ENCODE measurements at regions not wholly inside any gene's neighbourhood (a gene's known extent, or its start where the extent isn't known, plus 50 kb on each side); places are given as distances from the start of the nearest gene placed in this dataset.

DNA sequence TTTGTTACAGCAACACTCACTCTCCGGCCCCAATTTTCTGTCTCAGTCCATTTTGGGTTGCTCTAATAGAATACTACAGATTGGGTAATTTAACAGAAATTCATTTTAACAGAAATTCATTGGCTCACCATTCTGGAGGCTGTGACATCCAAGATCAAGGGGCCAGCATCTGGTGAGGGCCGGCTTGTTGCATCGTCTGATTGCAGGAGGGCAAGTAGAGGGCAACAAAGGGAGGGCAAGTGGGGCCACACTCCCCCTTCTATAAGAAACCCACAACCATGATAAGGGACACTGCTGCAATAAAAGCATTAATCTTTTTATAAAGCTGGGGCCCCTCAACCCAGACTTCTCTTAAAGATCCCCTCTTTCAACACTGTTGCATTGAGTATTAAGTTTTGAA, 260.1 kb upstream of the TMPRSS15 start:
- TF ChIP-seq, protein P1, sequence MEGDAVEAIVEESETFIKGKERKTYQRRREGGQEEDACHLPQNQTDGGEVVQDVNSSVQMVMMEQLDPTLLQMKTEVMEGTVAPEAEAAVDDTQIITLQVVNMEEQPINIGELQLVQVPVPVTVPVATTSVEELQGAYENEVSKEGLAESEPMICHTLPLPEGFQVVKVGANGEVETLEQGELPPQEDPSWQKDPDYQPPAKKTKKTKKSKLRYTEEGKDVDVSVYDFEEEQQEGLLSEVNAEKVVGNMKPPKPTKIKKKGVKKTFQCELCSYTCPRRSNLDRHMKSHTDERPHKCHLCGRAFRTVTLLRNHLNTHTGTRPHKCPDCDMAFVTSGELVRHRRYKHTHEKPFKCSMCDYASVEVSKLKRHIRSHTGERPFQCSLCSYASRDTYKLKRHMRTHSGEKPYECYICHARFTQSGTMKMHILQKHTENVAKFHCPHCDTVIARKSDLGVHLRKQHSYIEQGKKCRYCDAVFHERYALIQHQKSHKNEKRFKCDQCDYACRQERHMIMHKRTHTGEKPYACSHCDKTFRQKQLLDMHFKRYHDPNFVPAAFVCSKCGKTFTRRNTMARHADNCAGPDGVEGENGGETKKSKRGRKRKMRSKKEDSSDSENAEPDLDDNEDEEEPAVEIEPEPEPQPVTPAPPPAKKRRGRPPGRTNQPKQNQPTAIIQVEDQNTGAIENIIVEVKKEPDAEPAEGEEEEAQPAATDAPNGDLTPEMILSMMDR (IDR thresholded peaks at IDR 0.05; ENCODE audit: insufficient read depth, low read depth, low read length): no peak
- no peak for TF ChIP-seq EZH2 (IDR thresholded peaks at IDR 0.05; ENCODE audit: insufficient read depth, low read length)

Measured in astrocyte (in vitro differentiated cells and primary cell).